GM12872 (cell line): ENCODE measurements at regions not wholly inside any gene's neighbourhood (a gene's known extent, or its start where the extent isn't known, plus 50 kb on each side); places are given as distances from the start of the nearest gene placed in this dataset.

Experiments used
- TF ChIP-seq, protein P1 (sequence below): IDR thresholded peaks from 3 replicates; pipeline ENCODE4 v1.5.1; 2011; ENCODE audit warnings: low read depth, mild to moderate bottlenecking, low read length, moderate library complexity; ENCODE audit not compliant: insufficient read depth

DNA sequence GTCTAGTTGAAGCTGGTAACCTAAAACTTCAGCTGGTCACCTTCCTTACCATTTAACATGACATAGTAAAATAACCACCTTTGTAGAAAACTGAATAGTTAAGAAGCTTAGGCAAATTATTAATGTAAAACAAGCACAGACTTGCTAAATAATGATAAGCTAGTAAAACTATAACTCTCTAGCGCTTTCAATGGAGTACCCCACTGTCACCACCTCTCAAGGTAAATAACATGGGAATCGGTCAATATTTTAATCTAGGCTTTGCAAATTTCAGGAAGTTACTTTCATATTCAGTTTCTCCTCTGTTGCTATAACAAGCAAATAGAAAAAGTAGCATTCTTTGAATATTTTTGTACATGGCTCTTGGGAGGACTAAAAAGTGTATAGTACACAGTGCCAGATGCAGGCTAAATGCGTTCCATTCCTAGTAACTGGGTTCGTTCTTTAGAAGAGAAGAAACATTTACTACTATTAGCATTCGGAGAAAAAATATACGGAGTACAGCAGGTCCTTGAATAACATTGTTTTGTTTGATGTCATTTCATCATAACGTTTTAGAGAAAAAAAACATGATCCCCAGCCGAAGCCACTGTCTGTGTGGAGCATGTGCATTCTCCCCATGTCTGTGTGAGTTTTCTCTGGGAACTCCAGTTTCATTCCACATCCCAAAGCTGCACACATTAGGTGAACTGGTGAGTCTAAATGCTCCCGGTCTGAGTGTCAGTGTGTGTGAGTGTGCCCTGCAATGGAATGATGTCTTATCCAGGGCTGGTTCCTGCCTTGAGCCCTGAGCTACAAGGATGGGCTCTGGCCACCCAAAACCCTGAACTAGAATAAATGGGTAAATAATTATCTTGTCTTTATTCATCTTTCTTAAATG lies 52.5 kb downstream of the EPRS1 start:
- TF ChIP-seq, protein P1, sequence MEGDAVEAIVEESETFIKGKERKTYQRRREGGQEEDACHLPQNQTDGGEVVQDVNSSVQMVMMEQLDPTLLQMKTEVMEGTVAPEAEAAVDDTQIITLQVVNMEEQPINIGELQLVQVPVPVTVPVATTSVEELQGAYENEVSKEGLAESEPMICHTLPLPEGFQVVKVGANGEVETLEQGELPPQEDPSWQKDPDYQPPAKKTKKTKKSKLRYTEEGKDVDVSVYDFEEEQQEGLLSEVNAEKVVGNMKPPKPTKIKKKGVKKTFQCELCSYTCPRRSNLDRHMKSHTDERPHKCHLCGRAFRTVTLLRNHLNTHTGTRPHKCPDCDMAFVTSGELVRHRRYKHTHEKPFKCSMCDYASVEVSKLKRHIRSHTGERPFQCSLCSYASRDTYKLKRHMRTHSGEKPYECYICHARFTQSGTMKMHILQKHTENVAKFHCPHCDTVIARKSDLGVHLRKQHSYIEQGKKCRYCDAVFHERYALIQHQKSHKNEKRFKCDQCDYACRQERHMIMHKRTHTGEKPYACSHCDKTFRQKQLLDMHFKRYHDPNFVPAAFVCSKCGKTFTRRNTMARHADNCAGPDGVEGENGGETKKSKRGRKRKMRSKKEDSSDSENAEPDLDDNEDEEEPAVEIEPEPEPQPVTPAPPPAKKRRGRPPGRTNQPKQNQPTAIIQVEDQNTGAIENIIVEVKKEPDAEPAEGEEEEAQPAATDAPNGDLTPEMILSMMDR = no peak

DNA sequence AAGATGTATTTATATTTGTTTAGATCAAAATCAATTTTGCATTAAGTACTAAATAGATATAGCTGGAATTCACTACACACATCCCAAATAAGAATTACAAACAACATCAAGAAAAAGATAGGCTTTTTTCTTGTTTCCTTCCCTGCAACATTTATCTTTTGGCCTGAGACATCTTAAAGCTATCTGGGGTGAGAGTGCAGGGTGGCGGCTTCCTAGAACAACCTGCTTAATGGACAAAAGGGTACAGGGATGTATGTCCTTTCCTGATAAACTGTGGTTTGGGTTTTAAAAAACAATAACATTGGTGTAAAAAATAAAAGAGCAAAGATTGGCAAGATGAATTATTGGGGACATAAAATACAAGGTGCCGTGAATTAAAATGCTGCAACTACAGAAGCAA lies 54.4 kb downstream of the EPRS1 start:
- TF ChIP-seq, protein P1 = no peak

DNA sequence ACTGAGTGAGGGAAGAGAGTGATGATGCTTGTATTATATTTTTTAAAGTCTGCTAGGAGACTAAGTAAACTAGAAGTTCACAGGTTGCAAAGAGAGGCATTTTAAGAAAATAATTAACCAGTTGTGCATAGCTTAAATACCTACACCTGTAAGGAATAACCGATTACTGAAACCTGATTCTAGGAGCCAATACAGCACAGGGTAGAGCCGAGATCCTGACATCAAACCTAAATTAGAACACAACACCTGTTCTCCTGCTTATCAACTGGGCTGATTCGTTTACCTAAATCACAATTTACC lies 54.8 kb downstream of the EPRS1 start:
- TF ChIP-seq, protein P1 = no peak

DNA sequence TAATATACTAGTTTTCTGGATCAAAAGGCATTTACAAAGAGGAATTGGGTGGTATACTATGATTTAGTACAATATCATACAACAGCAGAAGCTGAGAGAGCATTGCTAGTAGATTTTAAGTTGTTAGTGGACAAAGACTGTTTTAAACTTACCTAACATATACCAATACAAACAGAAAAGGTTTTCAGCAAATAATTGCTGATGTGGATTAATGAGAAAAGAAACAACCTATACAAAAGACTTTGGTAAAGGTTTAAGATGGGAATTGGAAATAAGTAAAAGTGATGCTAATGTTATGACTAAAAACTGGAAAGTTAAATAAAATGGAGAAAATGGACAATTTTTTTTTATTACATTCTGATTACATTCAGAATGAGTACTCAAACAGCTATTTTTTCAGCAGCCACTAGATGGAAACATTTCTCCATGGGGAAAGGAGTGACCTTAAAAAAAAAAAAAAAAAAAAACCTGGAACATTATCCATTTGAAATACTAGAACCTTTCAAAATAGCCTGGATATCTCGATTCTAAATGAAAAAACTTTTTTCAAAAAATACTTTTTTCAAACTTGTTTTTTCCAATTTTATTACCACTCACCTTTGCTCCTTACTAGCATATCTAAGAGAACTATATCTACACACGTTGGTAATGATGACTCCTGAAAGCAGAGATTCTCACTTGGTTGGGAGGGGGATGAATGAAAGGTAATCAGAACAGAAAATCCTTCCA lies 55.4 kb downstream of the EPRS1 start:
- TF ChIP-seq, protein P1 = peak; percentile 46; the same call in 2 of the 3 replicates

DNA sequence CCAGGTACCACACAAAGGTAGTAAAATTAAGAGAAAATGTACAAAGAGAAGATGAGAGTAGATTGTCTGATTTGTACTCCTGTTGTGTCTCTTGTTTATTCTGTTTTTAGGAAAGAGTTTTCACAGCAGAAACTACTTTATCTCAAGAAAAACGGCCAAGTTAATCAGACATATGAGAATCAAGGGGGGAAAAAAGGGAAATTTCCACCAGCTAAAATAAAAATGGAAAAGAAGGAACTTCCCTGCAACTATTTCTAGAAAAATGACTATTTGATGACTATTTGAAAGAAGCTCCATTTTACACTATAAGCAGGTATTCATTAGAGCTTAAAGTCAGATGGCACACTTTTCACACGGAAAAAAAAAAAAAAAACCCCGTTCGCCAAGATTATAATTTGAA lies 56.5 kb downstream of the EPRS1 start:
- TF ChIP-seq, protein P1 = no peak

DNA sequence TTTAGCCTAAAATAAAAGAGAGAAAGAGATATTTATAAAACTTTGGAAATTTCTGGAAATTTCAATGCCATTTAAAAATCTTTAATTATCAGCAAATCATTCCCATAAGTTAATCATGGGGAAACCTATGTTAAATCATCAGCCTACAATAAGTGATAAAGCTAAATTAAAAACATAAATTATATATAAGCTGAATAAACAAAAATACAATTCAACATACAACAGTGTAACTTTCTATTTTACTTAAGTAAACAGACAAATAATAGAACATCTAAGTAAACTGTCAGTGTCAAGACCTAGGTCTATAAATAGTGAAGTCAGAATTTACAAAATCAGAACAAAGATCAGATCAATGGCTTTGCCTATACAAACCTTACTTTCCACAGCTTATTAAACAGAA lies 57.5 kb downstream of the EPRS1 start:
- TF ChIP-seq, protein P1 = no peak

DNA sequence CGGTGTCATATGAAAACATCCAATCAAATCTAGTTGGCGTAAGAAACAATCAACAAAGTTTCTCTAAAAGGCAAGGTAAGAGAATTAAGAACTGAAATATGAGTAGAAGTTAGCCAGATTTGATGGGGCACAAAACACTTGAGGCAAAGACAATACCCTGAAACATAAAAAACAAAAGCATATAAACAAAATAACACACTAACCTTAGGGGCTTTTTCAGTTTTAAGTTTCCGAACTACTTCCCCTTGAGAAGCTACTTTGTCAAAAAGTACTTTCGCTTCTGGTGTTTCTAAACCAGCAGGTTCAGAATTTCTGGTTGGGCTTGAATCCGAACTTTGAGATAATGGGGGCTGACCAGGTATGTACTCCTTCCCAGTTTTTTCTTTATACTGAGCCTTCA lies 57.9 kb downstream of the EPRS1 start:
- TF ChIP-seq, protein P1 = no peak
